SK-N-SH treated with all-trans-retinoic acid at 6 μM for 48 hours (cell line): ENCODE measurements at regions not wholly inside any gene's neighbourhood (a gene's known extent, or its start where the extent isn't known, plus 50 kb on each side); places are given as distances from the start of the nearest gene placed in this dataset.

Source experiments
- ATAC-seq: fragments of 200-7000 bp; cut with Tn5 transposase; 3 replicates; pipeline ENCODE4 v1.9.1; 2020; ENCODE audit warnings: mild to moderate bottlenecking, moderate library complexity
- ARNTL ChIP-seq: fragments of 450-650 bp; formaldehyde crosslinking; IDR thresholded peaks from 2 replicates; pipeline ENCODE4 v1.5.0; 2020; ENCODE audit warnings: low read depth, mild to moderate bottlenecking, moderate library complexity, borderline replicate concordance
- BACH2 ChIP-seq: fragments of 250-450 bp; sonication (Bioruptor Pico); IDR thresholded peaks from 2 replicates; pipeline ENCODE4 v1.9.0; 2021; ENCODE audit warnings: mild to moderate bottlenecking, borderline replicate concordance
- CSDC2 ChIP-seq: fragments of 250-450 bp; sonication (Bioruptor Pico); IDR thresholded peaks from 2 replicates; pipeline ENCODE4 v1.5.0; 2020; ENCODE audit warnings: mild to moderate bottlenecking, moderate library complexity
- ESRRG ChIP-seq: fragments of 250-450 bp; sonication (Bioruptor Pico); IDR thresholded peaks from 2 replicates; pipeline ENCODE4 v1.6.1; 2021; ENCODE audit warnings: mild to moderate bottlenecking
- GLIS3 ChIP-seq: fragments of 250-450 bp; sonication (Bioruptor Pico); IDR thresholded peaks from 2 replicates; pipeline ENCODE4 v1.5.0; 2020; ENCODE audit warnings: mild to moderate bottlenecking, moderate library complexity
- ISL1 ChIP-seq: fragments of 250-450 bp; sonication (Bioruptor Pico); IDR thresholded peaks from 2 replicates; pipeline ENCODE4 v2.1.2; 2022; ENCODE audit warnings: mild to moderate bottlenecking, moderate library complexity
- OSR1 ChIP-seq: fragments of 250-450 bp; sonication (Bioruptor Pico); IDR thresholded peaks from 2 replicates; pipeline ENCODE4 v1.8.0; 2022; ENCODE audit warnings: moderate library complexity, mild to moderate bottlenecking, inconsistent platforms
- PPARA ChIP-seq: fragments of 250-450 bp; sonication (Bioruptor Pico); IDR thresholded peaks from 2 replicates; pipeline ENCODE4 v1.5.0; 2020; ENCODE audit warnings: mild to moderate bottlenecking, borderline replicate concordance
- RARB ChIP-seq: fragments of 250-450 bp; sonication (Bioruptor Pico); IDR thresholded peaks from 2 replicates; pipeline ENCODE4 v1.8.0; 2021; ENCODE audit warnings: mild to moderate bottlenecking, moderate library complexity
- SNAI2 ChIP-seq: fragments of 250-450 bp; sonication (Bioruptor Pico); IDR thresholded peaks from 2 replicates; pipeline ENCODE4 v1.5.0; 2020; ENCODE audit warnings: mild to moderate bottlenecking, moderate library complexity
- TCF4 ChIP-seq: fragments of 250-450 bp; sonication (Bioruptor Pico); IDR thresholded peaks from 2 replicates; pipeline ENCODE4 v1.8.0; 2021; ENCODE audit warnings: mild to moderate bottlenecking, moderate library complexity, borderline replicate concordance
- TOX ChIP-seq: fragments of 250-450 bp; sonication (Bioruptor Pico); IDR thresholded peaks from 2 replicates; pipeline ENCODE4 v1.8.0; 2021; ENCODE audit warnings: mild to moderate bottlenecking, moderate library complexity, borderline replicate concordance
- ZC3H10 ChIP-seq: fragments of 250-450 bp; sonication (Bioruptor Pico); IDR thresholded peaks from 2 replicates; pipeline ENCODE4 v1.5.1; 2021; ENCODE audit warnings: mild to moderate bottlenecking, moderate library complexity
- ZFP3 ChIP-seq: fragments of 250-450 bp; sonication (Bioruptor Pico); IDR thresholded peaks from 2 replicates; pipeline ENCODE4 v1.5.0; 2020; ENCODE audit warnings: mild to moderate bottlenecking, moderate library complexity
- ZFP30 ChIP-seq: fragments of 450-650 bp; formaldehyde crosslinking; IDR thresholded peaks from 2 replicates; pipeline ENCODE4 v1.5.0; 2022; ENCODE audit warnings: mild to moderate bottlenecking, moderate library complexity
- ZNF70 ChIP-seq: fragments of 450-650 bp; formaldehyde crosslinking; IDR thresholded peaks from 2 replicates; pipeline ENCODE4 v1.5.0; 2020; ENCODE audit warnings: mild to moderate bottlenecking, moderate library complexity
- ZNF8 ChIP-seq: fragments of 450-650 bp; formaldehyde crosslinking; IDR thresholded peaks from 2 replicates; pipeline ENCODE4 v1.5.0; 2020; ENCODE audit warnings: mild to moderate bottlenecking, moderate library complexity
- TF ChIP-seq, protein P1 (sequence below): fragments of 250-450 bp; sonication (Bioruptor Pico); IDR thresholded peaks from 2 replicates; pipeline ENCODE4 v1.8.0; 2020; ENCODE audit warnings: mild to moderate bottlenecking, moderate library complexity, borderline replicate concordance
- TF ChIP-seq, protein P2 (sequence below): fragments of 250-450 bp; sonication (Bioruptor Pico); IDR thresholded peaks from 2 replicates; pipeline ENCODE4 v1.5.1; 2020; ENCODE audit warnings: low read depth, mild to moderate bottlenecking, moderate library complexity
- TF ChIP-seq, protein P3 (sequence below): fragments of 250-450 bp; sonication (Bioruptor Pico); IDR thresholded peaks from 2 replicates; pipeline ENCODE4 v1.5.1; 2021; ENCODE audit warnings: mild to moderate bottlenecking, moderate library complexity
- TF ChIP-seq, protein P4 (sequence below): fragments of 250-450 bp; sonication (Bioruptor Pico); IDR thresholded peaks from 2 replicates; pipeline ENCODE4 v1.8.0; 2021; ENCODE audit warnings: low read depth, mild to moderate bottlenecking, moderate library complexity, borderline replicate concordance
- TF ChIP-seq, protein P5 (sequence below): fragments of 250-450 bp; sonication (Bioruptor Pico); IDR thresholded peaks from 2 replicates; pipeline ENCODE4 v1.5.0; 2020; ENCODE audit warnings: mild to moderate bottlenecking, moderate library complexity

DNA sequence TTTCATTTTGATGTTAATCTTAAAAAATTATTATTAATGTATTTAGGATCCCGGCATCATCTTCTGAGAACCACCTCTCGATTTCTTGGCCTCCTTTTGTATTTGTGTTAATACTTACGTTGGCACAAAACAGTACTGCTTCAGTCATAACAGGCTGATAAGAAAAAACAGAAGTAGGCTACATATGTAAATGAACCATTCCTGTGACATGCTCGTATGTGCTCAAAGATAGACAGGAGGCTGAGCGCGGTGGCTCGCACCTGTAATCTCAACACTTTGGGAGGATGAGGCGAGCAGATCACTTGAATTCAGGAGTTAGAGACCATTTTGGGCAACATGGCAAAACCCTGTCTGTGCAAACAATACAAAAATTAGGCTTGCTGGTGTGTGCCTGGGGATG lies 109.4 kb upstream of the H2AZ1 start:
- TF ChIP-seq CSDC2 (CRISPR knock-in tag) (no peak), ZNF70 (CRISPR knock-in tag) (no peak), RARB (CRISPR knock-in tag) (no peak), PPARA (CRISPR knock-in tag) (no peak), TOX (CRISPR knock-in tag) (no peak), ZC3H10 (no peak), ISL1 (CRISPR knock-in tag) (no peak), ZFP30 (CRISPR knock-in tag) (no peak), TCF4 (no peak)
- TF ChIP-seq, protein P1, sequence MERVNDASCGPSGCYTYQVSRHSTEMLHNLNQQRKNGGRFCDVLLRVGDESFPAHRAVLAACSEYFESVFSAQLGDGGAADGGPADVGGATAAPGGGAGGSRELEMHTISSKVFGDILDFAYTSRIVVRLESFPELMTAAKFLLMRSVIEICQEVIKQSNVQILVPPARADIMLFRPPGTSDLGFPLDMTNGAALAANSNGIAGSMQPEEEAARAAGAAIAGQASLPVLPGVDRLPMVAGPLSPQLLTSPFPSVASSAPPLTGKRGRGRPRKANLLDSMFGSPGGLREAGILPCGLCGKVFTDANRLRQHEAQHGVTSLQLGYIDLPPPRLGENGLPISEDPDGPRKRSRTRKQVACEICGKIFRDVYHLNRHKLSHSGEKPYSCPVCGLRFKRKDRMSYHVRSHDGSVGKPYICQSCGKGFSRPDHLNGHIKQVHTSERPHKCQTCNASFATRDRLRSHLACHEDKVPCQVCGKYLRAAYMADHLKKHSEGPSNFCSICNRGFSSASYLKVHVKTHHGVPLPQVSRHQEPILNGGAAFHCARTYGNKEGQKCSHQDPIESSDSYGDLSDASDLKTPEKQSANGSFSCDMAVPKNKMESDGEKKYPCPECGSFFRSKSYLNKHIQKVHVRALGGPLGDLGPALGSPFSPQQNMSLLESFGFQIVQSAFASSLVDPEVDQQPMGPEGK, result no peak
- TF ChIP-seq, protein P2, sequence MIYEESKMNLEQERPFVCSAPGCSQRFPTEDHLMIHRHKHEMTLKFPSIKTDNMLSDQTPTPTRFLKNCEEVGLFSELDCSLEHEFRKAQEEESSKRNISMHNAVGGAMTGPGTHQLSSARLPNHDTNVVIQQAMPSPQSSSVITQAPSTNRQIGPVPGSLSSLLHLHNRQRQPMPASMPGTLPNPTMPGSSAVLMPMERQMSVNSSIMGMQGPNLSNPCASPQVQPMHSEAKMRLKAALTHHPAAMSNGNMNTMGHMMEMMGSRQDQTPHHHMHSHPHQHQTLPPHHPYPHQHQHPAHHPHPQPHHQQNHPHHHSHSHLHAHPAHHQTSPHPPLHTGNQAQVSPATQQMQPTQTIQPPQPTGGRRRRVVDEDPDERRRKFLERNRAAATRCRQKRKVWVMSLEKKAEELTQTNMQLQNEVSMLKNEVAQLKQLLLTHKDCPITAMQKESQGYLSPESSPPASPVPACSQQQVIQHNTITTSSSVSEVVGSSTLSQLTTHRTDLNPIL (CRISPR knock-in tag), result no peak
- TF ChIP-seq, protein P3, sequence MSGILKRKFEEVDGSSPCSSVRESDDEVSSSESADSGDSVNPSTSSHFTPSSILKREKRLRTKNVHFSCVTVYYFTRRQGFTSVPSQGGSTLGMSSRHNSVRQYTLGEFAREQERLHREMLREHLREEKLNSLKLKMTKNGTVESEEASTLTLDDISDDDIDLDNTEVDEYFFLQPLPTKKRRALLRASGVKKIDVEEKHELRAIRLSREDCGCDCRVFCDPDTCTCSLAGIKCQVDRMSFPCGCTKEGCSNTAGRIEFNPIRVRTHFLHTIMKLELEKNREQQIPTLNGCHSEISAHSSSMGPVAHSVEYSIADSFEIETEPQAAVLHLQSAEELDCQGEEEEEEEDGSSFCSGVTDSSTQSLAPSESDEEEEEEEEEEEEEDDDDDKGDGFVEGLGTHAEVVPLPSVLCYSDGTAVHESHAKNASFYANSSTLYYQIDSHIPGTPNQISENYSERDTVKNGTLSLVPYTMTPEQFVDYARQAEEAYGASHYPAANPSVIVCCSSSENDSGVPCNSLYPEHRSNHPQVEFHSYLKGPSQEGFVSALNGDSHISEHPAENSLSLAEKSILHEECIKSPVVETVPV, result no peak
- ATAC-seq, result no peak

DNA sequence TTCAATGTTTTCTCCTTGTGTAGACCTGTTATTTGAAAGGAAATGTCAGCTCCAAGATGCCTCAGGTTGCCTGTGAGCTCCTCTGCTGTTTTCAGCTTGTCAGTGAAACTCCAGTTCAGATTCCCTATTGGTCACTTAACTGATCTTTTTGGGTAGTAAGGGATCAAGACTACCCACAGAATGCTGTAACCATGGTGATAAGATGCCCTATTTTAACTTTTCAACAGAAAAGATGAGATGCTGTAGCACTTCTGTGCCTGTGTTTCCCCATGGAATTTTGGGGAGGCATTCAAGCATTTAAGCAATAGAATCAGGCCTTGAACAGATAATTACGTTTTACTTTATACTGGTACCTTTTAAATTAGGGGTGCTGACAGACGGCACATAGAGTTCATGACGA lies 106.6 kb upstream of the H2AZ1 start:
- no peak for ATAC-seq
- no peak for TF ChIP-seq ZFP3 (CRISPR knock-in tag)
- no peak for TF ChIP-seq ZC3H10
- no peak for TF ChIP-seq PPARA (CRISPR knock-in tag)
- no peak for TF ChIP-seq ESRRG (CRISPR knock-in tag)
- TF ChIP-seq RARB (CRISPR knock-in tag), result no peak
- TF ChIP-seq ZFP30 (CRISPR knock-in tag), result no peak
- TF ChIP-seq ZNF8 (CRISPR knock-in tag), result no peak
- no peak for TF ChIP-seq GLIS3 (CRISPR knock-in tag)

DNA sequence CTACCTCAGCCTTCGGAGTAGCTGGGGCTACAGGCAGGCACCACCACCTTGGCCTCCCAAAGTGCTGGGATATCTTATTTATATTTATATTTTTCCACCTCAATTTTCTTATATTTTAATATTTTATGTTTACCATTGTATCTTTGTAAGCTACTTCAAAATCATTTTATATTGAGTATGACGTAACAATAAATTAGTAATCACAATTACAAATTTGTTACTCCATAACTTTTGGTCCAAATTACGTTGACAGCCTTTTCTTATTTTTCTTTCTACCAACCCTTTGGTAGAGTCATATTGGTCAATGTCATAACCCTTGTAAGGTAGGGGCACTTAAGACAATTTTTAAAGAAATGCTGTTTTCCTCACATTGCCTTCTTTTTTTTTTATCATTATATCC lies 104.0 kb upstream of the H2AZ1 start:
- TF ChIP-seq ISL1 (CRISPR knock-in tag), result no peak
- no peak for TF ChIP-seq BACH2 (CRISPR knock-in tag)
- no peak for TF ChIP-seq SNAI2
- TF ChIP-seq ZC3H10, result no peak
- TF ChIP-seq OSR1, result no peak
- TF ChIP-seq ZNF70 (CRISPR knock-in tag), result no peak
- TF ChIP-seq ZFP3 (CRISPR knock-in tag), result no peak
- TF ChIP-seq CSDC2 (CRISPR knock-in tag), result no peak
- no peak for TF ChIP-seq ZNF8 (CRISPR knock-in tag)
- TF ChIP-seq ARNTL (CRISPR knock-in tag), result no peak
- TF ChIP-seq PPARA (CRISPR knock-in tag), result no peak
- TF ChIP-seq, protein P2 (CRISPR knock-in tag), result no peak
- no peak for TF ChIP-seq RARB (CRISPR knock-in tag)
- TF ChIP-seq, protein P4, sequence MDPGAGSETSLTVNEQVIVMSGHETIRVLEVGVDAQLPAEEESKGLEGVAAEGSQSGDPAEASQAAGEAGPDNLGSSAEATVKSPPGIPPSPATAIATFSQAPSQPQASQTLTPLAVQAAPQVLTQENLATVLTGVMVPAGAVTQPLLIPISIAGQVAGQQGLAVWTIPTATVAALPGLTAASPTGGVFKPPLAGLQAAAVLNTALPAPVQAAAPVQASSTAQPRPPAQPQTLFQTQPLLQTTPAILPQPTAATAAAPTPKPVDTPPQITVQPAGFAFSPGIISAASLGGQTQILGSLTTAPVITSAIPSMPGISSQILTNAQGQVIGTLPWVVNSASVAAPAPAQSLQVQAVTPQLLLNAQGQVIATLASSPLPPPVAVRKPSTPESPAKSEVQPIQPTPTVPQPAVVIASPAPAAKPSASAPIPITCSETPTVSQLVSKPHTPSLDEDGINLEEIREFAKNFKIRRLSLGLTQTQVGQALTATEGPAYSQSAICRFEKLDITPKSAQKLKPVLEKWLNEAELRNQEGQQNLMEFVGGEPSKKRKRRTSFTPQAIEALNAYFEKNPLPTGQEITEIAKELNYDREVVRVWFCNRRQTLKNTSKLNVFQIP (CRISPR knock-in tag), result no peak
- no peak for TF ChIP-seq TCF4
- no peak for ATAC-seq

DNA sequence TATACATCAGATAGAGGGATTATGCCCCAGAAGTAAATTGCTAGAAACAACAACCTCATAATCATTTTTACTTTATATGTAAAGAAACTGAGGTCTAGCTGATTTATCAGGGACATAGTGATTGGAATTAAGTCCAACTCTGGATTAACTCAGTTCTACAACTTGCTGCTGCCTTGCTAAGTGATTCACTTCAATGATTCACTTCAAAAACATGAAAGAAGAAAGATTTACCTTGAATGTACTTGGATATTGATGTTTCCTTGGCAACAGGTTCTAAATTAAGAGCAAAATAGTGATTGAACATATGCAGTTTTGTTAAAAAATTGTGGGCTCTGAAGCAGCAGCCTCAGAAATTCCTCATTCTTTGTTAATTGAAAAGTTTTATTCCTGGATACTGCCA lies 99.8 kb upstream of the H2AZ1 start:
- no peak for ATAC-seq
- TF ChIP-seq OSR1 (no peak), ISL1 (CRISPR knock-in tag) (no peak), TOX (CRISPR knock-in tag) (no peak), ZFP30 (CRISPR knock-in tag) (no peak), SNAI2 (no peak), TCF4 (no peak), PPARA (CRISPR knock-in tag) (no peak), ZNF70 (CRISPR knock-in tag) (no peak), RARB (CRISPR knock-in tag) (no peak)
- TF ChIP-seq, protein P4 (CRISPR knock-in tag), result no peak
- TF ChIP-seq, protein P2 (CRISPR knock-in tag), result no peak
- TF ChIP-seq, protein P5, sequence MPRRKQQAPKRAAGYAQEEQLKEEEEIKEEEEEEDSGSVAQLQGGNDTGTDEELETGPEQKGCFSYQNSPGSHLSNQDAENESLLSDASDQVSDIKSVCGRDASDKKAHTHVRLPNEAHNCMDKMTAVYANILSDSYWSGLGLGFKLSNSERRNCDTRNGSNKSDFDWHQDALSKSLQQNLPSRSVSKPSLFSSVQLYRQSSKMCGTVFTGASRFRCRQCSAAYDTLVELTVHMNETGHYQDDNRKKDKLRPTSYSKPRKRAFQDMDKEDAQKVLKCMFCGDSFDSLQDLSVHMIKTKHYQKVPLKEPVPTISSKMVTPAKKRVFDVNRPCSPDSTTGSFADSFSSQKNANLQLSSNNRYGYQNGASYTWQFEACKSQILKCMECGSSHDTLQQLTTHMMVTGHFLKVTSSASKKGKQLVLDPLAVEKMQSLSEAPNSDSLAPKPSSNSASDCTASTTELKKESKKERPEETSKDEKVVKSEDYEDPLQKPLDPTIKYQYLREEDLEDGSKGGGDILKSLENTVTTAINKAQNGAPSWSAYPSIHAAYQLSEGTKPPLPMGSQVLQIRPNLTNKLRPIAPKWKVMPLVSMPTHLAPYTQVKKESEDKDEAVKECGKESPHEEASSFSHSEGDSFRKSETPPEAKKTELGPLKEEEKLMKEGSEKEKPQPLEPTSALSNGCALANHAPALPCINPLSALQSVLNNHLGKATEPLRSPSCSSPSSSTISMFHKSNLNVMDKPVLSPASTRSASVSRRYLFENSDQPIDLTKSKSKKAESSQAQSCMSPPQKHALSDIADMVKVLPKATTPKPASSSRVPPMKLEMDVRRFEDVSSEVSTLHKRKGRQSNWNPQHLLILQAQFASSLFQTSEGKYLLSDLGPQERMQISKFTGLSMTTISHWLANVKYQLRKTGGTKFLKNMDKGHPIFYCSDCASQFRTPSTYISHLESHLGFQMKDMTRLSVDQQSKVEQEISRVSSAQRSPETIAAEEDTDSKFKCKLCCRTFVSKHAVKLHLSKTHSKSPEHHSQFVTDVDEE, result no peak
